RWPE2 (cell line): ENCODE measurements at regions not wholly inside any gene's neighbourhood (a gene's known extent, or its start where the extent isn't known, plus 50 kb on each side); places are given as distances from the start of the nearest gene placed in this dataset.

ENCODE experiments used
- ATAC-seq: fragments of 200-7000 bp; cut with Tn5 transposase; 3 replicates; pipeline ENCODE4 v1.9.1; 2021; ENCODE audit warnings: low read depth
- DNase-seq: peaks from one replicate; pipeline ENCODE4 v3.0.0-alpha.2; 2020; ENCODE audit warnings: low spot score
- H3K27ac ChIP-seq: fragments of 450-650 bp; 2 replicates; pipeline ENCODE4 v1.5.1; 2017; ENCODE audit warnings: mild to moderate bottlenecking; ENCODE audit not compliant: poor library complexity, severe bottlenecking
- H3K27me3 ChIP-seq: fragments of 250-450 bp; sonication (Bioruptor Pico); 2 replicates; pipeline ENCODE4 v1.5.1; 2021; ENCODE audit warnings: mild to moderate bottlenecking, moderate library complexity; ENCODE audit not compliant: insufficient read depth, poor library complexity, severe bottlenecking
- H3K36me3 ChIP-seq: fragments of 250-450 bp; sonication (Bioruptor Pico); 2 replicates; pipeline ENCODE4 v1.5.1; 2020; ENCODE audit warnings: low read depth, mild to moderate bottlenecking, moderate library complexity
- H3K4me1 ChIP-seq: fragments of 250-450 bp; sonication (Bioruptor Pico); 2 replicates; pipeline ENCODE4 v1.5.1; 2021; ENCODE audit warnings: mild to moderate bottlenecking, moderate library complexity; ENCODE audit not compliant: insufficient read depth, poor library complexity, severe bottlenecking
- H3K4me3 ChIP-seq: fragments of 250-450 bp; sonication (Bioruptor Pico); 2 replicates; pipeline ENCODE4 v1.5.1; 2021; ENCODE audit warnings: mild to moderate bottlenecking, moderate library complexity; ENCODE audit not compliant: severe bottlenecking
- H3K9me3 ChIP-seq: fragments of 250-450 bp; sonication (Bioruptor Pico); 2 replicates; pipeline ENCODE4 v1.5.1; 2021; ENCODE audit warnings: mild to moderate bottlenecking, moderate library complexity; ENCODE audit not compliant: severe bottlenecking
- CTCF ChIP-seq: fragments of 450-650 bp; IDR thresholded peaks from one replicate; pipeline ENCODE4 v1.5.1; 2017; ENCODE audit warnings: mild to moderate bottlenecking, moderate library complexity; ENCODE audit not compliant: poor library complexity, severe bottlenecking

- Histone ChIP-seq H3K9me3 (peaks cover 2% of the 10 kb centered on the region), H3K36me3 (no peaks in the 10 kb centered on the region), H3K4me1 (no peaks in the 10 kb centered on the region), H3K27ac (no peak overlapping the region), H3K27me3 (peaks cover 20% of the 10 kb centered on the region), H3K4me3 (no peak overlapping the region)
- no peak for TF ChIP-seq CTCF
- DNase-seq (no peak), ATAC-seq (no peak)
Measured at GRCh38 chr5:2542026-2542425, 209.5 kb downstream of the IRX2 start.

GRCh38 chr5:2538169-2538568 is 213.3 kb downstream of the IRX2 start:
- no peak for DNase-seq
- no peaks in the 10 kb centered on the region for H3K4me1 ChIP-seq

GRCh38 chr5:2537378-2538145 is 213.9 kb downstream of the IRX2 start:
- Histone ChIP-seq H3K27me3 (no peaks in the 10 kb centered on the region), H3K27ac (no peak overlapping the region), H3K4me3 (no peak overlapping the region), H3K4me1 (no peaks in the 10 kb centered on the region), H3K9me3 (peaks cover 2% of the 10 kb centered on the region), H3K36me3 (no peaks in the 10 kb centered on the region)
- no peak for ATAC-seq
- DNase-seq = no peak
- no peak for TF ChIP-seq CTCF

More at GRCh38 chr5:2538169-2538568, 213.3 kb downstream of the IRX2 start:
- Histone ChIP-seq H3K27me3 (peaks cover under 1% of the 10 kb centered on the region), H3K36me3 (no peaks in the 10 kb centered on the region), H3K27ac (no peak overlapping the region), H3K9me3 (peaks cover 2% of the 10 kb centered on the region), H3K4me3 (no peak overlapping the region)
- ATAC-seq = no peak
- TF ChIP-seq CTCF = no peak

GRCh38 chr5:2536632-2537377 is 214.7 kb downstream of the IRX2 start:
- peaks cover 2% of the 10 kb centered on the region for H3K9me3 ChIP-seq
- no peak overlapping the region for H3K4me3 ChIP-seq
- no peaks in the 10 kb centered on the region for H3K27me3 ChIP-seq
- no peaks in the 10 kb centered on the region for H3K4me1 ChIP-seq
- no peaks in the 10 kb centered on the region for H3K36me3 ChIP-seq
- ATAC-seq (no peak), DNase-seq (no peak)
- TF ChIP-seq CTCF = no peak
- no peak overlapping the region for H3K27ac ChIP-seq

GRCh38 chr5:2534970-2535369 is 216.5 kb downstream of the IRX2 start:
- H3K27ac ChIP-seq = no peak overlapping the region

More at GRCh38 chr5:2534970-2535369, 216.5 kb downstream of the IRX2 start:
- Histone ChIP-seq H3K36me3 (no peaks in the 10 kb centered on the region), H3K9me3 (peaks cover 2% of the 10 kb centered on the region), H3K4me1 (no peaks in the 10 kb centered on the region), H3K27me3 (no peaks in the 10 kb centered on the region), H3K4me3 (no peak overlapping the region)
- no peak for DNase-seq
- no peak for TF ChIP-seq CTCF
- no peak for ATAC-seq
